Adrenal gland (tissue), 9 donors: ENCODE measurements at regions not wholly inside any gene's neighbourhood (a gene's known extent, or its start where the extent isn't known, plus 50 kb on each side); places are given as distances from the start of the nearest gene placed in this dataset.
"Not testable (repeated sequence)": the region's sequence is repeated elsewhere in the genome, so short reads cannot be mapped to it uniquely, and the experiment has no call there.

ENCODE experiments used
- DNase-seq, 7 donors: peaks; one replicate each; pipeline ENCODE4 v3.0.0-alpha.2; 2019 to 2020
- H3K27ac ChIP-seq, 5 donors: fragments of 200-600 bp; sonication (generic) in 4 of 5; 1 replicate in 3 of 5; 2 replicates in 2 of 5; pipeline versions ENCODE4 v1.5.1 to v1.8.0; 2016 to 2020; ENCODE audit warnings: mild to moderate bottlenecking in 1 of 5
- H3K27me3 ChIP-seq: fragments of 200-600 bp; 2 replicates; pipeline ENCODE4 v1.8.0; 2021
- H3K36me3 ChIP-seq, 2 donors: fragments of 200-600 bp; replicated peaks in 1 of 2; 1 replicate in 1 of 2; 2 replicates in 1 of 2; pipeline versions ENCODE4 v1.5.1 to v1.8.0; 2018 to 2022
- H3K4me1 ChIP-seq, 2 donors: fragments of 200-600 bp; replicated peaks in 1 of 2; 1 replicate in 1 of 2; 2 replicates in 1 of 2; pipeline versions ENCODE4 v1.5.1 to v1.8.0; 2018 to 2021
- H3K4me3 ChIP-seq, 4 donors: fragments of 200-600 bp; sonication (generic) in 3 of 4; one replicate each; pipeline ENCODE4 v1.5.1; 2016 to 2018
- H3K9me3 ChIP-seq, 3 donors: fragments of 200-600 bp; sonication (generic) in 1 of 3; replicated peaks in 1 of 3; 1 replicate in 2 of 3; 2 replicates in 1 of 3; pipeline versions ENCODE4 v1.5.1 to v1.8.0; 2016 to 2021
- POLR2A ChIP-seq, 2 donors: fragments of 450-650 bp; IDR thresholded peaks; one replicate each; pipeline ENCODE4 v1.6.1; 2017; ENCODE audit warnings: antibody characterized with exemption in 2 of 2, mild to moderate bottlenecking in 2 of 2, moderate library complexity in 1 of 2
- WGBS, 4 donors: extraction: QIAGEN DNeasy Blood & Tissue Kit in 2 of 4; methylation state at CpG; one replicate each; pipeline versions ENCODE4 v1.1.5 to v1.1.7; 2013 to 2017; 5-methylcytosine and 5-hydroxymethylcytosine counted together
- intact Hi-C, 2 donors: fragments of 100-400 bp; cut with DNase I; formaldehyde crosslinking; loops; one replicate each; pipeline versions ENCODE4 v1.14.1 to v1.15.0; 2022 to 2023
- TF ChIP-seq, protein P1 (sequence below), 6 experiments: fragments of 450-650 bp in 4 of 6; fragments of 200-600 bp in 2 of 6; sonication (generic) in 1 of 6; IDR thresholded peaks; 1 replicate in 5 of 6; 2 replicates in 1 of 6; pipeline versions ENCODE4 v1.5.1 to v1.8.0; 2016 to 2021; ENCODE audit warnings: antibody characterized with exemption in 6 of 6, mild to moderate bottlenecking in 2 of 6, moderate library complexity in 1 of 6
- donor health status: healthy with polysubstance abuse.
- donor health status: Bipolar disorder and iron deficiency.
- donor health status: DM: yes; HTN: yes; CAD: no.
- donor health status: DM: no; HTN: no; CAD: no.
- donor health status: DM: no; HTN: no; CAD: no.

DNA sequence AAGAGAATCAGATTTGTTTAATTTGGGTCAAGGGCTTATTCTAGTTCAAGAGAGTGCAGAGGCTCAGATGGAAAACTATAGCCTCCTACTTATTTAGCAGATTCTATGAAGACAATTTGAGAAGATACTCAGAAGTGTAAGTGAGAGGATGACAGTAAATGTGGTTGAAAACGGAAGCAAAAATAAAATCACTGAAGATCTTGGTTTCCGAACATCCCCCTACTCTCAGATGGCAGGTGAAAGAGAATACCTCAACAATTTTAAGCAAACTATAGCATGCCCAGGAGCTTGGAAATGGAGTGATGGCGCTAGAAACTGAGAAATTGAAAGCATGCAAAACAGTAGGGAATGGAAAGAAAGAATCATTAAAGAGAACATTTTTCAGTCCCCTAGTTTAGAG, 705.5 kb upstream of the CDH8 start:
- H3K27ac ChIP-seq, result no peak overlapping the region
- H3K4me3 ChIP-seq, result no peak overlapping the region
- no peaks in the 10 kb centered on the region for H3K9me3 ChIP-seq
- TF ChIP-seq POLR2A (IDR thresholded peaks at IDR 0.05), result no peak
- TF ChIP-seq, protein P1, sequence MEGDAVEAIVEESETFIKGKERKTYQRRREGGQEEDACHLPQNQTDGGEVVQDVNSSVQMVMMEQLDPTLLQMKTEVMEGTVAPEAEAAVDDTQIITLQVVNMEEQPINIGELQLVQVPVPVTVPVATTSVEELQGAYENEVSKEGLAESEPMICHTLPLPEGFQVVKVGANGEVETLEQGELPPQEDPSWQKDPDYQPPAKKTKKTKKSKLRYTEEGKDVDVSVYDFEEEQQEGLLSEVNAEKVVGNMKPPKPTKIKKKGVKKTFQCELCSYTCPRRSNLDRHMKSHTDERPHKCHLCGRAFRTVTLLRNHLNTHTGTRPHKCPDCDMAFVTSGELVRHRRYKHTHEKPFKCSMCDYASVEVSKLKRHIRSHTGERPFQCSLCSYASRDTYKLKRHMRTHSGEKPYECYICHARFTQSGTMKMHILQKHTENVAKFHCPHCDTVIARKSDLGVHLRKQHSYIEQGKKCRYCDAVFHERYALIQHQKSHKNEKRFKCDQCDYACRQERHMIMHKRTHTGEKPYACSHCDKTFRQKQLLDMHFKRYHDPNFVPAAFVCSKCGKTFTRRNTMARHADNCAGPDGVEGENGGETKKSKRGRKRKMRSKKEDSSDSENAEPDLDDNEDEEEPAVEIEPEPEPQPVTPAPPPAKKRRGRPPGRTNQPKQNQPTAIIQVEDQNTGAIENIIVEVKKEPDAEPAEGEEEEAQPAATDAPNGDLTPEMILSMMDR (IDR thresholded peaks at IDR 0.05), result no peak
- H3K36me3 ChIP-seq, result no peaks in the 10 kb centered on the region
- WGBS, 4 donors, result 59 to 87% (median 62%) methylated on average over 3 of the region's 3 CpGs
- no peaks in the 10 kb centered on the region for H3K27me3 ChIP-seq
- no peak for DNase-seq
- intact Hi-C loops, result no loop called here
- H3K4me1 ChIP-seq, result no peaks in the 10 kb centered on the region

- WGBS, 4 donors, result 73 to 81% (median 76%) methylated on average over 3 of the region's 3 CpGs
- Histone ChIP-seq H3K27ac (no peak overlapping the region), H3K4me3 (no peak overlapping the region), H3K36me3 (no peaks in the 10 kb centered on the region), H3K27me3 (no peaks in the 10 kb centered on the region), H3K4me1 (no peaks in the 10 kb centered on the region), H3K9me3 (no peaks in the 10 kb centered on the region)
- intact Hi-C loops, result no loop called here
- TF ChIP-seq, protein P1 (IDR thresholded peaks at IDR 0.05), result no peak
- TF ChIP-seq POLR2A (IDR thresholded peaks at IDR 0.05), result no peak
- no peak for DNase-seq
Observed at GRCh38 chr16:62738666-62739460, 702.6 kb upstream of the CDH8 start.

GRCh38 chr16:62732092-62732491, 695.9 kb upstream of the CDH8 start:
- Histone ChIP-seq H3K4me3 (no peak overlapping the region), H3K27ac (no peak overlapping the region), H3K27me3 (no peaks in the 10 kb centered on the region), H3K36me3 (no peaks in the 10 kb centered on the region), H3K4me1 (no peaks in the 10 kb centered on the region), H3K9me3 (no peaks in the 10 kb centered on the region)
- intact Hi-C loops, result no loop called here
- no peak for DNase-seq
- TF ChIP-seq POLR2A (IDR thresholded peaks at IDR 0.05), result no peak
- TF ChIP-seq, protein P1 (IDR thresholded peaks at IDR 0.05), result no peak

DNA sequence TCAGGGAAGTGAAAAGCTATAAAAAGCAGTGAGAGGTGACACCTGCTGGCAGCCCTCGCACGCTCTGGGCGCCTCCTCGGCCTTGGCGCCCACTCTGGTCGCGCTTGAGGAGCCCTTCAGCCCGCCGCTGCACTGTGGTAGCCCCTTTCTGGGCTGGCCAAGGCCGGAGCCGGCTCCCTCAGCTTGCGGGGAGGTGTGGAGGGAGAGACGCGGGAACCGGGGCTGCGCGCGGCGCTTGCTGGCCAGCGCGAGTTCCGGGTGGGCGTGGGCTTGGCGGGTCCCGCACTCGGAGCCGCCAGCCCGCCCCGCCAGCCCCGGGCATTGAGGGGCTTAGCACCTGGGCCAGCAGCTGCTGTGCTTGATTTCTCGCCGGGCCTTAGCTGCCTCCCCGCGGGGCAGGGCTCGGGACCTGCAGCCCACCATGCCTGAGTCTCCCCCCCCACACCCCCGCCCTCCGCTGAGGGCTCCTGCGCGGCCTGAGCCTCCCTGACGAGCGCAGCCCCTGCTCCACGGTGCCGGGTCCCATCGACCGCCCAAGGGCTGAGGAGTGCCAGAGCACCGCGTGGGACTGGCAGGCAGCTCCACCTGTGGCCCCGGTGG, 688.5 kb upstream of the CDH8 start:
- 83 to 95% (median 91%) methylated on average over 24 to 48 of the region's 48 CpGs for WGBS, 4 donors
- H3K4me3 ChIP-seq, H3K4me1 ChIP-seq, DNase-seq, H3K27me3 ChIP-seq, H3K9me3 ChIP-seq, intact Hi-C loops, H3K27ac ChIP-seq, H3K36me3 ChIP-seq: not testable (repeated sequence)

GRCh38 chr16:62720651-62721050, 684.4 kb upstream of the CDH8 start:
- Histone ChIP-seq H3K27ac (no peak overlapping the region), H3K27me3 (no peaks in the 10 kb centered on the region), H3K36me3 (no peaks in the 10 kb centered on the region), H3K4me1 (no peaks in the 10 kb centered on the region), H3K4me3 (no peak overlapping the region), H3K9me3 (no peaks in the 10 kb centered on the region)
- WGBS, 4 donors, result 73 to 77% (median 74%) methylated on average over 5 of the region's 5 CpGs
- DNase-seq, result no peak
- intact Hi-C loops, result no loop called here
- no peak for TF ChIP-seq POLR2A (IDR thresholded peaks at IDR 0.05)
- TF ChIP-seq, protein P1 (IDR thresholded peaks at IDR 0.05), result no peak
